ENCODE measurements at regions not wholly inside any gene's neighbourhood (a gene's known extent, or its start where the extent isn't known, plus 50 kb on each side); places are given as distances from the start of the nearest gene placed in this dataset.

DNA sequence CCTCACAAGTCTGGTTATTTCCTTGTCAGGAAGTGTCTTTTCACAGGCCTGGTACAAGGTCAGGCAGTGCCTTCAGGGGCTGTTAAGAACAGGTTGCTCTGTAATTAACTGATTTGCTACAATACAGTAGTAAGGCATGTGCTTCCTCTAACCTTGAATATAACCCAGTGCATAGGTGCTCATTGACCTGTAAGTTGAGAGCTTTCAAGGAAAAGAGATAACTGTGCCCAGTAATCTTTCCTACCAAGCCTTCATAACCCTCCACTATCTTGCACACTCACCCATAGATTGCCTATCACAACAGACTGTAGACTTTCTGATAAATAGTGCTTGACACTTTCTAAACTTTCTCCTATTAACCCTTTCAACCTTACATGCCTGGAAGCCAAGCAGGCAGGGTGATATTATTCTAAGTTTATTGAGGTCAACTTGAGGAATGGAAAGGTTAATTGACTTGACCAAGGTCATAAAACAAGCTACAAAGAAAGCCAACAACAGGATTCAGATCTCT, 148.1 kb downstream of the PPARGC1A start:
- no peak for TF ChIP-seq EZH2phosphoT487 (IDR thresholded peaks at IDR 0.05; ENCODE audit: borderline replicate concordance, low read length)
- TF ChIP-seq, protein P1, sequence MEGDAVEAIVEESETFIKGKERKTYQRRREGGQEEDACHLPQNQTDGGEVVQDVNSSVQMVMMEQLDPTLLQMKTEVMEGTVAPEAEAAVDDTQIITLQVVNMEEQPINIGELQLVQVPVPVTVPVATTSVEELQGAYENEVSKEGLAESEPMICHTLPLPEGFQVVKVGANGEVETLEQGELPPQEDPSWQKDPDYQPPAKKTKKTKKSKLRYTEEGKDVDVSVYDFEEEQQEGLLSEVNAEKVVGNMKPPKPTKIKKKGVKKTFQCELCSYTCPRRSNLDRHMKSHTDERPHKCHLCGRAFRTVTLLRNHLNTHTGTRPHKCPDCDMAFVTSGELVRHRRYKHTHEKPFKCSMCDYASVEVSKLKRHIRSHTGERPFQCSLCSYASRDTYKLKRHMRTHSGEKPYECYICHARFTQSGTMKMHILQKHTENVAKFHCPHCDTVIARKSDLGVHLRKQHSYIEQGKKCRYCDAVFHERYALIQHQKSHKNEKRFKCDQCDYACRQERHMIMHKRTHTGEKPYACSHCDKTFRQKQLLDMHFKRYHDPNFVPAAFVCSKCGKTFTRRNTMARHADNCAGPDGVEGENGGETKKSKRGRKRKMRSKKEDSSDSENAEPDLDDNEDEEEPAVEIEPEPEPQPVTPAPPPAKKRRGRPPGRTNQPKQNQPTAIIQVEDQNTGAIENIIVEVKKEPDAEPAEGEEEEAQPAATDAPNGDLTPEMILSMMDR (IDR thresholded peaks at IDR 0.05; ENCODE audit: low read depth, low read length, poor library complexity, severe bottlenecking), result no peak
- Histone ChIP-seq H3K4me3 (ENCODE audit: low read length) (no peak overlapping the region), H3K4me1 (ENCODE audit: control insufficient read depth, low read length) (no peaks in the 10 kb centered on the region), H3K27me3 (ENCODE audit: control insufficient read depth, low read length) (no peaks in the 10 kb centered on the region), H3K79me2 (ENCODE audit: control insufficient read depth, low read length) (no peaks in the 10 kb centered on the region), H4K20me1 (ENCODE audit: control insufficient read depth, insufficient read depth, low read depth, low read length) (no peaks in the 10 kb centered on the region), H3K36me3 (ENCODE audit: control insufficient read depth, low read length) (no peaks in the 10 kb centered on the region), H3K9me2 (replicated peaks; ENCODE audit: control insufficient read depth, low read length) (no peaks in the 10 kb centered on the region), H3K9me3 (ENCODE audit: control insufficient read depth, insufficient read depth, low read length) (no peaks in the 10 kb centered on the region), H3K4me2 (ENCODE audit: low read length) (no peak overlapping the region), H3F3A (ENCODE audit: control insufficient read depth, insufficient read depth) (no peaks in the 10 kb centered on the region), H3K27ac (ENCODE audit: low read depth, low read length) (no peak overlapping the region)

DNA sequence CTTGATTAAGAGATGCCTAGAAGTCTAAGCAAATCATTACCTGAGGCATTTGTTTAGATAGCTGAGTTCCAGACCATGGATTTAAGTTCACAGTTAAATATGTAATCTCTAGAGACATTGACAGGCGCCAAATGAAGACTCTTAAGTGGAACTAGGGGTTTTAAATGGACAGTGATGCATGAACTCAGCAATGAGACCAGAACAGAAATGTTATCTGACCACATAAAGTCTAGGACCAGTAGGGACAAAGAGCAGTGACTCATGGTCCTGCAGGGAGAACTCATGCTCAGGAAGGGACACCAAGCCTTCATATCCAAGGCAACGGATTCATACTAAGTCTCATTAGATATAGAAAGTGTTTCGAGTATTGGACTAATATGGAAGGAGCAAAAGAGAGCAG, 152.3 kb downstream of the PPARGC1A start:
- TF ChIP-seq EZH2phosphoT487 (IDR thresholded peaks at IDR 0.05; ENCODE audit: borderline replicate concordance, low read length), result no peak
- TF ChIP-seq, protein P1 (IDR thresholded peaks at IDR 0.05; ENCODE audit: low read depth, low read length, poor library complexity, severe bottlenecking), result no peak

DNA sequence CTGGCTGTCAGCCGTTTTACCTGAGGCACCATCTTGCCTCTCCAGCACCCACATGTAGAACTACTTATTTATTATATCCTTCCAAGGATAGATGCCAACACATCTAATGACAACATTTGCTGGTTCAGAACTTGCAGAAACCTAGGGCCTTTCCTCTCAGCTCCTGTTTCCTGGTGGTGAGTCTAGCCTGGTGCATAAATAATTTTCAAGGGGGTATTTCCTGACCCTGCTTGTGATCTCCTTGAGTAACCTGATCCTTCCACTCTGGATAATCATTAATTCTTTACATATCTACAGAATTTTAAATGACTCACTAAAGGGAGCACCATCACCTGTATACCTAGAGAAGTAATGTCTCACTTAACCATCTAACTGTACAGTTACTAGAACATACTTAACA, 153.4 kb downstream of the PPARGC1A start:
- Histone ChIP-seq H3K4me3 (ENCODE audit: low read length) (no peak overlapping the region), H3F3A (ENCODE audit: control insufficient read depth, insufficient read depth) (no peaks in the 10 kb centered on the region), H3K27me3 (ENCODE audit: control insufficient read depth, low read length) (no peaks in the 10 kb centered on the region), H3K9me3 (ENCODE audit: control insufficient read depth, insufficient read depth, low read length) (no peaks in the 10 kb centered on the region), H3K9me2 (replicated peaks; ENCODE audit: control insufficient read depth, low read length) (no peaks in the 10 kb centered on the region), H3K27ac (ENCODE audit: low read depth, low read length) (no peak overlapping the region), H3K4me1 (ENCODE audit: control insufficient read depth, low read length) (no peaks in the 10 kb centered on the region), H3K36me3 (ENCODE audit: control insufficient read depth, low read length) (no peaks in the 10 kb centered on the region), H4K20me1 (ENCODE audit: control insufficient read depth, insufficient read depth, low read depth, low read length) (no peaks in the 10 kb centered on the region), H3K79me2 (ENCODE audit: control insufficient read depth, low read length) (no peaks in the 10 kb centered on the region), H3K4me2 (ENCODE audit: low read length) (no peak overlapping the region)
- TF ChIP-seq EZH2phosphoT487 (IDR thresholded peaks at IDR 0.05; ENCODE audit: borderline replicate concordance, low read length), result no peak
- TF ChIP-seq, protein P1 (IDR thresholded peaks at IDR 0.05; ENCODE audit: low read depth, low read length, poor library complexity, severe bottlenecking), result no peak

More for the DNA sequence above, 152.3 kb downstream of the PPARGC1A start:
- Histone ChIP-seq H3K27me3 (ENCODE audit: control insufficient read depth, low read length) (no peaks in the 10 kb centered on the region), H3K4me1 (ENCODE audit: control insufficient read depth, low read length) (no peaks in the 10 kb centered on the region), H3K36me3 (ENCODE audit: control insufficient read depth, low read length) (no peaks in the 10 kb centered on the region), H3K4me3 (ENCODE audit: low read length) (no peak overlapping the region), H3K27ac (ENCODE audit: low read depth, low read length) (no peak overlapping the region), H3K4me2 (ENCODE audit: low read length) (no peak overlapping the region), H3K9me3 (ENCODE audit: control insufficient read depth, insufficient read depth, low read length) (no peaks in the 10 kb centered on the region), H3F3A (ENCODE audit: control insufficient read depth, insufficient read depth) (no peaks in the 10 kb centered on the region), H3K79me2 (ENCODE audit: control insufficient read depth, low read length) (no peaks in the 10 kb centered on the region), H3K9me2 (replicated peaks; ENCODE audit: control insufficient read depth, low read length) (no peaks in the 10 kb centered on the region), H4K20me1 (ENCODE audit: control insufficient read depth, insufficient read depth, low read depth, low read length) (no peaks in the 10 kb centered on the region)
